Occipital lobe (tissue), 1 donor: ENCODE measurements at regions not wholly inside any gene's neighbourhood (a gene's known extent, or its start where the extent isn't known, plus 50 kb on each side); places are given as distances from the start of the nearest gene placed in this dataset.
"Not testable (repeated sequence)": the region's sequence is repeated elsewhere in the genome, so short reads cannot be mapped to it uniquely, and the experiment has no call there.

Source experiments
- DNase-seq: peaks from one replicate; lab custom pipeline; 2025; lab: John Stamatoyannopoulos, UW

- DNase-seq, result no peak
Measured at GRCh38 chr13:79989217-79989661, 351.7 kb downstream of the SPRY2 start.

GRCh38 chr13:79988573-79988972 is 352.4 kb downstream of the SPRY2 start:
- no peak for DNase-seq

- no peak for DNase-seq
Measured at GRCh38 chr13:79987761-79988160, 353.2 kb downstream of the SPRY2 start.

GRCh38 chr13:79987323-79987722 is 353.6 kb downstream of the SPRY2 start:
- no peak for DNase-seq

- DNase-seq, result no peak
Measured at GRCh38 chr13:79986890-79987289, 354.0 kb downstream of the SPRY2 start.

- not testable (repeated sequence) for DNase-seq
Measured at GRCh38 chr13:79974935-79975650, 365.8 kb downstream of the SPRY2 start.

- no peak for DNase-seq
Measured at GRCh38 chr13:79973533-79973963, 367.4 kb downstream of the SPRY2 start.

GRCh38 chr13:79972066-79972569 is 368.8 kb downstream of the SPRY2 start:
- no peak for DNase-seq

- DNase-seq, result no peak
Measured at GRCh38 chr13:79966493-79966895, 374.4 kb downstream of the SPRY2 start.

- DNase-seq, result no peak
Measured at GRCh38 chr13:79966059-79966458, 374.9 kb downstream of the SPRY2 start.

- DNase-seq, result no peak
Measured at GRCh38 chr13:79946556-79946955, 394.4 kb downstream of the SPRY2 start.

GRCh38 chr13:79943346-79944023 is 397.4 kb downstream of the SPRY2 start:
- DNase-seq, result no peak

- DNase-seq, result no peak
Measured at GRCh38 chr13:79941752-79942151, 399.2 kb downstream of the SPRY2 start.

- no peak for DNase-seq
Measured at GRCh38 chr13:79939689-79940088, 401.2 kb downstream of the SPRY2 start.

GRCh38 chr13:79937771-79938216 is 403.1 kb downstream of the SPRY2 start:
- DNase-seq, result peak; percentile 28

GRCh38 chr13:79937311-79937710 is 403.6 kb downstream of the SPRY2 start:
- DNase-seq, result no peak

GRCh38 chr13:79936368-79937136 is 404.4 kb downstream of the SPRY2 start:
- peak; percentile 69 for DNase-seq

- no peak for DNase-seq
Measured at GRCh38 chr13:79935121-79935520, 405.8 kb downstream of the SPRY2 start.

GRCh38 chr13:79933389-79933788 is 407.5 kb downstream of the SPRY2 start:
- DNase-seq, result no peak

GRCh38 chr13:79932556-79932955 is 408.4 kb downstream of the SPRY2 start:
- no peak for DNase-seq

- not testable (repeated sequence) for DNase-seq
Measured at GRCh38 chr13:79923973-79924556, 416.9 kb downstream of the SPRY2 start.

- DNase-seq, result no peak
Measured at GRCh38 chr13:79919091-79919490, 421.8 kb downstream of the SPRY2 start.
